Parathyroid adenoma (tissue), 2 donors: ENCODE measurements at regions not wholly inside any gene's neighbourhood (a gene's known extent, or its start where the extent isn't known, plus 50 kb on each side); places are given as distances from the start of the nearest gene placed in this dataset.

ENCODE experiments used
- H2AFZ ChIP-seq: fragments of 300-600 bp; sonication (generic); one replicate; pipeline ENCODE4 v1.7.0; 2017; ENCODE audit warnings: antibody characterized with exemption, mild to moderate bottlenecking
- H3K27ac ChIP-seq: fragments of 300-600 bp; sonication (generic); one replicate; pipeline ENCODE4 v1.7.0; 2017
- H3K27me3 ChIP-seq: fragments of 300-600 bp; sonication (generic); one replicate; pipeline ENCODE4 v1.7.0; 2017; ENCODE audit warnings: low read length; ENCODE audit not compliant: control insufficient read depth, insufficient read depth
- H3K36me3 ChIP-seq: fragments of 300-600 bp; sonication (generic); one replicate; pipeline ENCODE4 v1.7.0; 2017; ENCODE audit warnings: low read length; ENCODE audit not compliant: control insufficient read depth, insufficient read depth
- H3K4me1 ChIP-seq: fragments of 300-600 bp; sonication (generic); one replicate; pipeline ENCODE4 v1.7.0; 2017; ENCODE audit warnings: control low read depth
- H3K4me2 ChIP-seq: fragments of 300-600 bp; sonication (generic); one replicate; pipeline ENCODE4 v1.7.0; 2017; ENCODE audit warnings: low read length
- H3K4me3 ChIP-seq: fragments of 300-600 bp; sonication (generic); one replicate; pipeline ENCODE4 v1.7.0; 2017; ENCODE audit warnings: low read depth, low read length
- H3K79me2 ChIP-seq: fragments of 300-600 bp; sonication (generic); one replicate; pipeline ENCODE4 v1.7.0; 2017; ENCODE audit warnings: control low read depth
- H3K9ac ChIP-seq: fragments of 300-600 bp; sonication (generic); one replicate; pipeline ENCODE4 v1.7.0; 2017; ENCODE audit warnings: mild to moderate bottlenecking
- H3K9me3 ChIP-seq: fragments of 300-600 bp; sonication (generic); one replicate; pipeline ENCODE4 v1.7.0; 2017; ENCODE audit warnings: low read length; ENCODE audit not compliant: control insufficient read depth
- TF ChIP-seq, protein P1 (sequence below): fragments of 300-600 bp; sonication (generic); IDR thresholded peaks from one replicate; pipeline ENCODE4 v1.7.0; 2017; ENCODE audit warnings: antibody characterized with exemption, mild to moderate bottlenecking
- donor health status: primary hyperparathyroidism.

- no peaks in the 10 kb centered on the region for H3K9me3 ChIP-seq
- H3K27me3 ChIP-seq = no peaks in the 10 kb centered on the region
- no peak overlapping the region for H3K4me3 ChIP-seq
- no peak overlapping the region for H3K9ac ChIP-seq
- H3K27ac ChIP-seq = no peak overlapping the region
- no peak overlapping the region for H2AFZ ChIP-seq
- H3K79me2 ChIP-seq = no peaks in the 10 kb centered on the region
- H3K4me2 ChIP-seq = no peak overlapping the region
- TF ChIP-seq, protein P1, sequence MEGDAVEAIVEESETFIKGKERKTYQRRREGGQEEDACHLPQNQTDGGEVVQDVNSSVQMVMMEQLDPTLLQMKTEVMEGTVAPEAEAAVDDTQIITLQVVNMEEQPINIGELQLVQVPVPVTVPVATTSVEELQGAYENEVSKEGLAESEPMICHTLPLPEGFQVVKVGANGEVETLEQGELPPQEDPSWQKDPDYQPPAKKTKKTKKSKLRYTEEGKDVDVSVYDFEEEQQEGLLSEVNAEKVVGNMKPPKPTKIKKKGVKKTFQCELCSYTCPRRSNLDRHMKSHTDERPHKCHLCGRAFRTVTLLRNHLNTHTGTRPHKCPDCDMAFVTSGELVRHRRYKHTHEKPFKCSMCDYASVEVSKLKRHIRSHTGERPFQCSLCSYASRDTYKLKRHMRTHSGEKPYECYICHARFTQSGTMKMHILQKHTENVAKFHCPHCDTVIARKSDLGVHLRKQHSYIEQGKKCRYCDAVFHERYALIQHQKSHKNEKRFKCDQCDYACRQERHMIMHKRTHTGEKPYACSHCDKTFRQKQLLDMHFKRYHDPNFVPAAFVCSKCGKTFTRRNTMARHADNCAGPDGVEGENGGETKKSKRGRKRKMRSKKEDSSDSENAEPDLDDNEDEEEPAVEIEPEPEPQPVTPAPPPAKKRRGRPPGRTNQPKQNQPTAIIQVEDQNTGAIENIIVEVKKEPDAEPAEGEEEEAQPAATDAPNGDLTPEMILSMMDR = no peak
- no peaks in the 10 kb centered on the region for H3K4me1 ChIP-seq
- no peaks in the 10 kb centered on the region for H3K36me3 ChIP-seq
These were observed 122.4 kb downstream of the RIN2 start for GRCh38 chr20:19880256-19881079.

DNA sequence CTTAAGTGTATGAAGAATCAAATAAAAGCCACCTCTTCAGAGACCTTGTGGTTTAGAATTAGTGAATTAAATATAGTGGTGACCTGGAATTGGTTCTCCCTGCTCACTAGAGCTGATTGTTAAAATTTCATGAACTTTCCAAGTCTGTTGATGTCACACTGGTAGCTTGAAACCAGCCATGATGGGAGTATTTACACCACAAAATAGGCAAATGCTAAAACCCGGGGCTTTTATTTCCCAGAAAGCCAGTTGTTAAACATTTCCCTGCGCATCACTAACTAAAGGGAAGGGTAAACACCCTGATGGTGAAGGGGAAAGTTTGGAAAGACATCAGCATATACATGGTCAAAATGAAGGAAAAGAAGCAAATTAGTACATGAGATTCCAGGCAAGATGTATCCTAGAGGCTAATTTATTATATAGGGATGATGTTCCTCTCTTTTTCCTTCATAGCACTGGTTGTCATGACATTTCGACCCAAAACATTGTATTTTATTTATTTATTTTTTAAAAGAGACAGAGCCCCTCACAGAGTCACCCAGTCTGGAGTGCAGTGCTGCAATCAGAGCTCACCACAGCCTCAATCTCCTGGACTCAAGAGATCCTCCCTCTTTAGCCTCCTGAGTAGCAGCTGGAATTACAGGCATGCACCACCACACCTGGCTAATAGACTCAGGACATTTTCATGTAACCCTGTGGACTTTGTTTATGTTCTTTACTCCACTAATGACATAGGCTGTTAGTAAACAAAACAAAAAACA, 123.2 kb downstream of the RIN2 start:
- no peak overlapping the region for H3K27ac ChIP-seq
- H3K9ac ChIP-seq = no peak overlapping the region
- TF ChIP-seq, protein P1 = no peak

GRCh38 chr20:19881990-19882389, 123.9 kb downstream of the RIN2 start:
- no peaks in the 10 kb centered on the region for H3K79me2 ChIP-seq
- no peaks in the 10 kb centered on the region for H3K36me3 ChIP-seq
- H3K9ac ChIP-seq = no peak overlapping the region
- no peaks in the 10 kb centered on the region for H3K9me3 ChIP-seq
- TF ChIP-seq, protein P1 = no peak
- H3K4me3 ChIP-seq = no peak overlapping the region
- H3K27ac ChIP-seq = no peak overlapping the region
- no peak overlapping the region for H3K4me2 ChIP-seq
- H3K27me3 ChIP-seq = no peaks in the 10 kb centered on the region
- H3K4me1 ChIP-seq = peaks cover 2% of the 10 kb centered on the region
- H2AFZ ChIP-seq = no peak overlapping the region

More for the DNA sequence above, 123.2 kb downstream of the RIN2 start:
- Histone ChIP-seq H3K4me2 (no peak overlapping the region), H3K79me2 (no peaks in the 10 kb centered on the region), H3K27me3 (no peaks in the 10 kb centered on the region), H2AFZ (no peak overlapping the region), H3K9me3 (no peaks in the 10 kb centered on the region), H3K36me3 (no peaks in the 10 kb centered on the region), H3K4me1 (peaks cover under 1% of the 10 kb centered on the region), H3K4me3 (no peak overlapping the region)

DNA sequence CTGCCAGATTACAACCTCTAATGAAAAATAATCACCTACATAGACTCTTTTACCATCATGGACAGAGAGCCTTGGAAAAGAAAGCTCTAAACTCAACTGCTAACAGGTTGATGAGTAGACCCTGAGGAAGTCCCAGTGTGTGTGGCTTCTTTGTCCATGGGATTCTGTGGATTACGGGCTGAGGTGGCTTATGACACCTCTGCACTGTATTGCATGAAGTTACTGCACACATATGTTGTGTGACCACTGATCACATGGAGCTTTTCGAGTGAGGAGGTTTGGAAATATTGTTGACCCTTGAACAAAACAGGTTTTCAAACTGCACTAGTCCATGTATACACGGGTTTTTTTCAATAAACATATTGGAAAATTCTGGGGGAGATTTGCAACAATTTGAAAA, 124.4 kb downstream of the RIN2 start:
- TF ChIP-seq, protein P1 = no peak

More for the DNA sequence above, 124.4 kb downstream of the RIN2 start:
- no peaks in the 10 kb centered on the region for H3K27me3 ChIP-seq
- H3K36me3 ChIP-seq = no peaks in the 10 kb centered on the region
- H3K27ac ChIP-seq = no peak overlapping the region
- no peaks in the 10 kb centered on the region for H3K9me3 ChIP-seq
- H3K79me2 ChIP-seq = no peaks in the 10 kb centered on the region
- H2AFZ ChIP-seq = no peak overlapping the region
- no peak overlapping the region for H3K4me3 ChIP-seq
- no peak overlapping the region for H3K4me2 ChIP-seq
- no peak overlapping the region for H3K9ac ChIP-seq
- H3K4me1 ChIP-seq = peaks cover 2% of the 10 kb centered on the region
